ENCODE measurements at regions not wholly inside any gene's neighbourhood (a gene's known extent, or its start where the extent isn't known, plus 50 kb on each side); places are given as distances from the start of the nearest gene placed in this dataset.

DNA sequence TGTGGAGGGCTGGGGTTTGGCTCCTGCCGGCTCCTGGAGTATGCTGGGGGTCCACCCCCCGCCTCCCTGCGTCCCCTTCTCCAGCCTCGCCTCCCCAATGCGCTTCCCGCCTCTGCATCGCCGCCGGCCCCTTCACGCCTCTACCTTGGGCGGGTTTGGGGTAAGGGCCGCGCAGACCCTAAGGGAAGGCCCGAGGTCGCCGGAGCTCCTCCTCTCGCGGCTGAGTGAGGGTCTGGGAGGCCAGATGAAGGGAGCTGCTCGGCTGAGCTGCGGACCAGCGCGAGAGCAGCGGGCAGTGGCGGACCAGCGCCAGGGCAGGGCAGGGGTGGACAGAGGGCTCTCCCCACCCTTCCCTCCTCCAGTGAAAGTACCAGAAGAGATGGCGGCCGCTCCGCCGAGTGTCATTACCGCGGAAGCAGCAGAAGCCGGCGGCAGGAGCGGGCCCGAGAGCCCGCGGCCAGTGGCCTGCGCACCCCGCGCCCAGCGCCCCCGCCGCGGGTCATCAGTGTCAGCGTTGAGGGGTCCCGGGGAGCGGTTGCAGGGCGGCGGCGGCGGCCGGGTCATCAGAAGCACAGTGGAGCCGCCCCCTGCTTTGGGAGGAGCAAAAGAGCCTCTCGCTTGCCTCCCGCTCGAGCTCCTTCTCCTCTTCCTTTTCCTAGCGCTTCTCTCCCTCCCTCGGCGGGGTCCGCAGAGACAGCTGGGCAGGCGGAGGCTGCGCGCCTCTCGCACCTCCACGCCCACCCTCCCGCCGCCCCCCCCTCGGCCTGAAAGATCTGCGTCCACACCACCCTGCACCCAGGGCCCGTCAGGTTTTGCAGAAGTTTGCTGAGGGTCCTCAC, 255.6 kb upstream of the CADM1 start:
- DNase-seq (ENCODE audit: low read depth) = no peak
- H3K4me3 ChIP-seq (ENCODE audit: low read depth, low read length) = peak overlapping the region; percentile 42
- TF ChIP-seq, protein P1, sequence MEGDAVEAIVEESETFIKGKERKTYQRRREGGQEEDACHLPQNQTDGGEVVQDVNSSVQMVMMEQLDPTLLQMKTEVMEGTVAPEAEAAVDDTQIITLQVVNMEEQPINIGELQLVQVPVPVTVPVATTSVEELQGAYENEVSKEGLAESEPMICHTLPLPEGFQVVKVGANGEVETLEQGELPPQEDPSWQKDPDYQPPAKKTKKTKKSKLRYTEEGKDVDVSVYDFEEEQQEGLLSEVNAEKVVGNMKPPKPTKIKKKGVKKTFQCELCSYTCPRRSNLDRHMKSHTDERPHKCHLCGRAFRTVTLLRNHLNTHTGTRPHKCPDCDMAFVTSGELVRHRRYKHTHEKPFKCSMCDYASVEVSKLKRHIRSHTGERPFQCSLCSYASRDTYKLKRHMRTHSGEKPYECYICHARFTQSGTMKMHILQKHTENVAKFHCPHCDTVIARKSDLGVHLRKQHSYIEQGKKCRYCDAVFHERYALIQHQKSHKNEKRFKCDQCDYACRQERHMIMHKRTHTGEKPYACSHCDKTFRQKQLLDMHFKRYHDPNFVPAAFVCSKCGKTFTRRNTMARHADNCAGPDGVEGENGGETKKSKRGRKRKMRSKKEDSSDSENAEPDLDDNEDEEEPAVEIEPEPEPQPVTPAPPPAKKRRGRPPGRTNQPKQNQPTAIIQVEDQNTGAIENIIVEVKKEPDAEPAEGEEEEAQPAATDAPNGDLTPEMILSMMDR (IDR thresholded peaks at IDR 0.05; ENCODE audit: low read depth, low read length, missing control alignments) = no peak
- in situ Hi-C loops (cut with HindIII; ENCODE audit: low sequenced_read_pairs) = no loop called here

DNA sequence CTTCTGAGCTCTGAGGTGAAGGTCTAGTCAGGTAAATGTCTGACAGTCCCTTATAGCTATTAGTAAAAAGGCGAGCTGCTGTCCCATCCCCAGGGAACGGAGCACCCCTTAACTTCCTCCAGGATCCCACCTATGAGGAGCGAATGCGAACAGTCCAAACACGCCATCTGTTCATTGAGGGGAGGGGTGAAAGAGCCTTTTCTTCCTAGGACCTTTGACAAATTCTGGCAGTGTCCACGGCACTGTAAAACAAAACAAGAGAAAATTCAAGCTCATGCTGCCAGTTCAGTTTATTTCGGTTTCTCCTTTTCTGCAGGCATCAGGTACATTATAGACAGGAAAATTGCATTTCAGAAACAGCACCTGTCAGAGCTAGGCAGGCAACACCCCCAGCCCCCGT, 253.8 kb upstream of the CADM1 start:
- no peak overlapping the region for H3K4me3 ChIP-seq (ENCODE audit: low read depth, low read length)
- in situ Hi-C loops (cut with HindIII; ENCODE audit: low sequenced_read_pairs) = no loop called here
- TF ChIP-seq, protein P1 (IDR thresholded peaks at IDR 0.05; ENCODE audit: low read depth, low read length, missing control alignments) = no peak
- no peak for DNase-seq (ENCODE audit: low read depth)

DNA sequence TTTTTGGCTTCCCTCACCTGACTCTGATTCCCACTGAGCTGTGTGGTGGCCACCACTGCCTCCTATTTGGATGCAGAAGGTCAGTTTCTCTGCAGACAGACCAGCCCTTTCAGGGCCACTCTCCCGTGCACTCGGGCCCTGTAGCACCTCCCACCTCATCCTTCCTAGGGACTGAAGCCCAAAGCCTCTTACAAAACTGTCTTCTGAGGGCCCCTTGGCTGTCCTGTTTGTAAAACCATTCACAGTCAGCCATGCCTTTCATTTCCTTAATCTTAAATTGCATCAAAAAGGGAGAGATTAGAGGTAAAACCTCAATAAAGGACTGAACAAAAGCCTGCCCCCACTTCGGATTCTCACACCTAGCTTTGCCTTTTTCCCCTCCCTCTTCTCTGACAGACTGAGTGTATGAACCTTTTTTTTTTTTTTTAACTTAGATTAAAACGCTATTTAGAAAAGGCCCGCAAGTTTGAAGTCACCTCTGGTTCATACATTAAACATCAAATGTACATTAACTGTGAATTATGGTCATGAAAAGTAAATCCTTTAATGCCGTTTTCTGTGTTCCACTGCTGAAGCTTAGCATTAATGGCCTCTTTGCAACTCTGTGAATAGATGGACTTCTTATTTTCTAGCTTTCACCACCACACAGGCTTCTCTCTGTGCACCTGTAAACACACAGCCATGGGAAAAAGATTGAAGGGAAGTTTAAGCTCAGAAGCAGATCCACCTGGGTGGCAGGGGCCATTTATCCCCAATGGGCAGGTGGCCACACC, 247.2 kb upstream of the CADM1 start:
- H3K4me3 ChIP-seq (ENCODE audit: low read depth, low read length) = no peak overlapping the region
- in situ Hi-C loops (cut with HindIII; ENCODE audit: low sequenced_read_pairs) = no loop called here
- TF ChIP-seq, protein P1 (IDR thresholded peaks at IDR 0.05; ENCODE audit: low read depth, low read length, missing control alignments) = no peak
- no peak for DNase-seq (ENCODE audit: low read depth)

DNA sequence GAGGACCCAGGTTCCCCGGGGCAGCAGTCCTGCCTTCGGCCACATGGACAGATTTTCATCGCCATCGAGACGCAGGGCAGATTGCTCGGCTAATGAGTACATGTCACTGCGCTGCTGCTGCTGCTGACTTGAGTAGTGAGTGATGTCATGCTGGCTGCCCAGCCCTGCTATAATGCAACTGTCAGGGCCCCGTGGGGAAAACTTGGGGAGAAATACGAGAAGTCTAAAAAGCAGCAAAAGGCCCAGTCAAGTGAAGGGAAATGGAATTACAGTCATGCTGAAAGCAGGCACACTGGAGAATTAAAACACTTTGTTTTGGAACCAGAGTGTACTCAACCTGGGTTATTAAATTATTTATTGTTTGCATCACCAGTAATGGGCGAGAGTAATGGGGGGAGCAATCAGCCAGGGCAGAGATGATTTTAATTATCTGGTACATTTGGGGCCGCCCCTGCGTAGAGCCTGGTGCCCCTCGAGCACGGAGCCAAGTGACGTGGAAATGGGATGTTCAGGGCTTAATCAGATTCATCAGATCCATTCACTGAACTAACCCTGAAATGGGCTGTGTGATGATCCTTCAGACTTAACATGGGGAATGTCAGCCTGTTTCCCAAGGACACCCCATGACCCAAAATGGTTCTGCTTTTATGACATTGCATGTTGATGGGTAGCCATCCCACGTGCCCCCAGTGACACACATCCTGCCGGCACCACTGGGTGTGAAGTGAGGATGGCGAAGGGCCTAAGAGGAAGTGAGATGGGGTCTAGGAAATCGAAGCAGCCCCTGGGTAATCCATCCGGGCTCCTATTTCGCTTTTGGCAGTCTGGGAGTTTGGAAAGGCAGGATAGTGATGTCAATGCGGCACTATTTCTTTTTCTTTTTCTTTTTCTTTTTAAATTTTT, 241.6 kb upstream of the CADM1 start:
- no peak overlapping the region for H3K4me3 ChIP-seq (ENCODE audit: low read depth, low read length)
- DNase-seq (ENCODE audit: low read depth) = no peak
- in situ Hi-C loops (cut with HindIII; ENCODE audit: low sequenced_read_pairs) = no loop called here
- TF ChIP-seq, protein P1 (IDR thresholded peaks at IDR 0.05; ENCODE audit: low read depth, low read length, missing control alignments) = no peak

DNA sequence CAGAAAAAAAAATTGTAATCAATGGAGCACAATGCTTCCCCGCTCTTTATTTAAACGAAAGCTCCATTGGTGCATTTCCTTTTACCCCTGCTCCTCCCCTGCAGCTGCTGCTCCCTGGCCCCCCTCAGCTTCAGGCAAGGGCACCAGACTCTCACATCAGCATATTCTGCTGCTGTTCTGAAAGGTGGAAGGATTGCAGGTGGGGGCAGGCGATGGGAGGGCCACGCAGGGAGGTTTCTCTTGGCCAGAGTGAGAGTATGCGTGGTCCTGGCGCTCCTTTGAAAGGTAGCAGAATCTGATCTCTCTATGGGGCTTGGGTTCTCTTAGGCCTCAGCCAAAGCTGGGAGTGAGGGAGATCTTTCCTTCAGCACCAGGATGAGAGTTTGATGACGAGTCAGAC, 240.9 kb upstream of the CADM1 start:
- in situ Hi-C loops (cut with HindIII; ENCODE audit: low sequenced_read_pairs) = no loop called here
- H3K4me3 ChIP-seq (ENCODE audit: low read depth, low read length) = no peak overlapping the region
- TF ChIP-seq, protein P1 (IDR thresholded peaks at IDR 0.05; ENCODE audit: low read depth, low read length, missing control alignments) = no peak
- no peak for DNase-seq (ENCODE audit: low read depth)

DNA sequence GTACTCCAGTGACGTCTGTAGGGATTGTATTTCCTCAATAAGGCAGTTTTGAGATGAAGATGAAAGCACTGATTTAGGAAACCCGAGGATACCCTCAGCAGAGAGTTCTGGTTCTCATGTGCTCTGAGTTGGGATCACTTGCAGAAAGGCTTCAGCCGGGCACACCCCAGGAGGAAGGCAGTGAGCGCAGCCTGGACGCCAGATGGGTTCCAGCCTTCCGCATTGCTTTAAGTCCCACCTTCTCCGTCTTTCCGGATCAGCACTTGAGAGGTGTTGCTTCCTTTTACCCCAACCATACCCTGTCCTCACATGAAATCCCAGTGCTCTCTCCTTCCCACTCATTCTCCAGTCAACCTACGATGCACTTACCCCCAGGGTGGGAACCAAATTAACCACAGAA, 239.5 kb upstream of the CADM1 start:
- DNase-seq (ENCODE audit: low read depth) = no peak
- H3K4me3 ChIP-seq (ENCODE audit: low read depth, low read length) = no peak overlapping the region
- in situ Hi-C loops (cut with HindIII; ENCODE audit: low sequenced_read_pairs) = no loop called here
- TF ChIP-seq, protein P1 (IDR thresholded peaks at IDR 0.05; ENCODE audit: low read depth, low read length, missing control alignments) = no peak
